Hepatocyte (in vitro differentiated cells): ENCODE measurements at regions not wholly inside any gene's neighbourhood (a gene's known extent, or its start where the extent isn't known, plus 50 kb on each side); places are given as distances from the start of the nearest gene placed in this dataset.

Experiments
- DNase-seq: peaks from one replicate; pipeline ENCODE4 v3.0.0-alpha.2; 2016; ENCODE audit warnings: low spot score
- H2AFZ ChIP-seq: fragments of 200-600 bp; sonication (generic); 2 replicates; pipeline ENCODE4 v1.6.0; 2016; ENCODE audit warnings: antibody characterized with exemption, mild to moderate bottlenecking
- H3K27ac ChIP-seq: fragments of 200-600 bp; sonication (generic); 2 replicates; pipeline ENCODE4 v1.5.1; 2016; ENCODE audit warnings: mild to moderate bottlenecking
- H3K27me3 ChIP-seq: fragments of 200-600 bp; sonication (generic); 2 replicates; pipeline ENCODE4 v1.6.1; 2016
- H3K36me3 ChIP-seq: fragments of 200-600 bp; sonication (generic); replicated peaks from 2 replicates; pipeline ENCODE4 v1.5.1; 2016; ENCODE audit warnings: low read depth; ENCODE audit not compliant: insufficient read depth
- H3K4me1 ChIP-seq: fragments of 200-600 bp; sonication (generic); 2 replicates; pipeline ENCODE4 v1.5.1; 2016; ENCODE audit warnings: mild to moderate bottlenecking, moderate library complexity; ENCODE audit not compliant: insufficient read depth
- H3K4me2 ChIP-seq: fragments of 200-600 bp; sonication (generic); 2 replicates; pipeline ENCODE4 v1.6.0; 2016
- H3K4me3 ChIP-seq: fragments of 200-600 bp; sonication (generic); 2 replicates; pipeline ENCODE4 v1.5.1; 2016; ENCODE audit warnings: mild to moderate bottlenecking
- H3K79me2 ChIP-seq: fragments of 200-600 bp; sonication (generic); 2 replicates; pipeline ENCODE4 v1.6.0; 2017; ENCODE audit warnings: mild to moderate bottlenecking
- H3K9me2 ChIP-seq: fragments of 200-600 bp; sonication (generic); replicated peaks from 2 replicates; pipeline ENCODE4 v1.6.0; 2017; ENCODE audit warnings: mild to moderate bottlenecking; ENCODE audit not compliant: insufficient read depth
- H3K9me3 ChIP-seq: fragments of 200-600 bp; sonication (generic); 2 replicates; pipeline ENCODE4 v1.5.1; 2016; ENCODE audit warnings: low read depth, mild to moderate bottlenecking
- H4K20me1 ChIP-seq: fragments of 200-600 bp; sonication (generic); 2 replicates; pipeline ENCODE4 v1.6.0; 2016; ENCODE audit warnings: mild to moderate bottlenecking; ENCODE audit not compliant: insufficient read depth, poor library complexity, severe bottlenecking
- CTCF ChIP-seq: fragments of 200-600 bp; sonication (generic); IDR thresholded peaks from 2 replicates; pipeline ENCODE4 v1.5.1; 2016; ENCODE audit warnings: antibody characterized with exemption, mild to moderate bottlenecking; ENCODE audit not compliant: poor library complexity
- EZH2 ChIP-seq: fragments of 200-600 bp; sonication (generic); IDR thresholded peaks from 2 replicates; pipeline ENCODE4 v1.6.1; 2016; ENCODE audit warnings: antibody characterized with exemption, mild to moderate bottlenecking, borderline replicate concordance
- EZH2phosphoT487 ChIP-seq: fragments of 200-600 bp; sonication (generic); IDR thresholded peaks from one replicate; pipeline ENCODE4 v1.6.1; 2018; ENCODE audit warnings: antibody characterized with exemption, mild to moderate bottlenecking, low read depth, moderate library complexity; ENCODE audit not compliant: unreplicated experiment, severe bottlenecking
- WGBS: methylation state at CpG from one replicate; pipeline ENCODE4 v1.1.6; 2016; ENCODE audit warnings: low lambda C conversion rate; ENCODE audit errors: missing lambda C conversion rate; 5-methylcytosine and 5-hydroxymethylcytosine counted together

- no peaks in the 10 kb centered on the region for H3K4me1 ChIP-seq
- no peaks in the 10 kb centered on the region for H3K27me3 ChIP-seq
- no peak overlapping the region for H3K4me2 ChIP-seq
- no peaks in the 10 kb centered on the region for H3K9me2 ChIP-seq
- no peaks in the 10 kb centered on the region for H3K36me3 ChIP-seq
- 65% methylated on average over 5 of the region's 5 CpGs for WGBS
- H3K79me2 ChIP-seq: no peaks in the 10 kb centered on the region
- H4K20me1 ChIP-seq: no peaks in the 10 kb centered on the region
- H3K27ac ChIP-seq: no peak overlapping the region
- no peak overlapping the region for H3K4me3 ChIP-seq
- peaks cover 9% of the 10 kb centered on the region for H3K9me3 ChIP-seq
- H2AFZ ChIP-seq: no peak overlapping the region
- no peak for DNase-seq
- TF ChIP-seq CTCF: no peak
- no peak for TF ChIP-seq EZH2
- no peak for TF ChIP-seq EZH2phosphoT487
These were observed 177.9 kb downstream of the TLE3 start for GRCh38 chr15:69919816-69920215.

- DNase-seq: no peak
- no peak for TF ChIP-seq CTCF
- TF ChIP-seq EZH2phosphoT487: no peak
- TF ChIP-seq EZH2: no peak
- H2AFZ ChIP-seq: no peak overlapping the region
- H3K9me3 ChIP-seq: peaks cover 13% of the 10 kb centered on the region
- no peak overlapping the region for H3K4me3 ChIP-seq
- H4K20me1 ChIP-seq: no peaks in the 10 kb centered on the region
- 61% methylated on average over 2 of the region's 2 CpGs for WGBS
- H3K27me3 ChIP-seq: no peaks in the 10 kb centered on the region
- no peak overlapping the region for H3K27ac ChIP-seq
- no peak overlapping the region for H3K4me2 ChIP-seq
- H3K9me2 ChIP-seq: no peaks in the 10 kb centered on the region
- no peaks in the 10 kb centered on the region for H3K4me1 ChIP-seq
- H3K79me2 ChIP-seq: no peaks in the 10 kb centered on the region
- H3K36me3 ChIP-seq: no peaks in the 10 kb centered on the region
These were observed 177.5 kb downstream of the TLE3 start for GRCh38 chr15:69920221-69920620.

- DNase-seq: no peak
- Histone ChIP-seq H3K79me2 (no peaks in the 10 kb centered on the region), H3K4me2 (no peak overlapping the region), H3K9me3 (peaks cover 15% of the 10 kb centered on the region), H3K9me2 (no peaks in the 10 kb centered on the region), H3K27me3 (no peaks in the 10 kb centered on the region), H3K4me3 (no peak overlapping the region), H3K36me3 (no peaks in the 10 kb centered on the region), H4K20me1 (no peaks in the 10 kb centered on the region), H3K27ac (no peak overlapping the region), H3K4me1 (no peaks in the 10 kb centered on the region), H2AFZ (no peak overlapping the region)
- TF ChIP-seq EZH2 (no peak), EZH2phosphoT487 (no peak), CTCF (no peak)
- WGBS: 81% methylated on average over 7 of the region's 7 CpGs
These were observed 175.8 kb downstream of the TLE3 start for GRCh38 chr15:69921626-69922619.
